ENCODE measurements at regions not wholly inside any gene's neighbourhood (a gene's known extent, or its start where the extent isn't known, plus 50 kb on each side); places are given as distances from the start of the nearest gene placed in this dataset.

GRCh38 chr6:71478834-71479541, 190.4 kb downstream of the OGFRL1 start:
- no peak overlapping the region for H3K4me3 ChIP-seq (ENCODE audit: low read depth, low read length)
- DNase-seq (ENCODE audit: low read depth): no peak
- no peak for TF ChIP-seq MAX (IDR thresholded peaks at IDR 0.05; ENCODE audit: low read depth, low read length)
- no peak for TF ChIP-seq POLR2A (IDR thresholded peaks at IDR 0.05; ENCODE audit: extremely low read depth, insufficient read length)
- TF ChIP-seq CTCF (IDR thresholded peaks at IDR 0.05; ENCODE audit: low read depth, low read length): no peak
- no peak for TF ChIP-seq MYC (IDR thresholded peaks at IDR 0.05; ENCODE audit: low read depth, low read length)

- no peak overlapping the region for H3K4me3 ChIP-seq (ENCODE audit: low read depth, low read length)
- no peak for TF ChIP-seq MAX (IDR thresholded peaks at IDR 0.05; ENCODE audit: low read depth, low read length)
- DNase-seq (ENCODE audit: low read depth): no peak
These were observed 192.0 kb downstream of the OGFRL1 start for GRCh38 chr6:71480577-71480976.

GRCh38 chr6:71481011-71481410, 192.4 kb downstream of the OGFRL1 start:
- no peak for DNase-seq (ENCODE audit: low read depth)
- H3K4me3 ChIP-seq (ENCODE audit: low read depth, low read length): no peak overlapping the region
- TF ChIP-seq MAX (IDR thresholded peaks at IDR 0.05; ENCODE audit: low read depth, low read length) (no peak), POLR2A (IDR thresholded peaks at IDR 0.05; ENCODE audit: extremely low read depth, insufficient read length) (no peak), MYC (IDR thresholded peaks at IDR 0.05; ENCODE audit: low read depth, low read length) (no peak), CTCF (IDR thresholded peaks at IDR 0.05; ENCODE audit: low read depth, low read length) (no peak)

- TF ChIP-seq CTCF (IDR thresholded peaks at IDR 0.05; ENCODE audit: low read depth, low read length): no peak
- no peak for TF ChIP-seq POLR2A (IDR thresholded peaks at IDR 0.05; ENCODE audit: extremely low read depth, insufficient read length)
- TF ChIP-seq MYC (IDR thresholded peaks at IDR 0.05; ENCODE audit: low read depth, low read length): no peak
- TF ChIP-seq MAX (IDR thresholded peaks at IDR 0.05; ENCODE audit: low read depth, low read length): no peak
- no peak for DNase-seq (ENCODE audit: low read depth)
- H3K4me3 ChIP-seq (ENCODE audit: low read depth, low read length): no peak overlapping the region
These were observed 193.2 kb downstream of the OGFRL1 start for GRCh38 chr6:71481801-71482200.

GRCh38 chr6:71482742-71483141, 194.1 kb downstream of the OGFRL1 start:
- no peak for TF ChIP-seq POLR2A (IDR thresholded peaks at IDR 0.05; ENCODE audit: extremely low read depth, insufficient read length)
- no peak for TF ChIP-seq MYC (IDR thresholded peaks at IDR 0.05; ENCODE audit: low read depth, low read length)
- TF ChIP-seq CTCF (IDR thresholded peaks at IDR 0.05; ENCODE audit: low read depth, low read length): no peak
- TF ChIP-seq MAX (IDR thresholded peaks at IDR 0.05; ENCODE audit: low read depth, low read length): no peak
- no peak for DNase-seq (ENCODE audit: low read depth)
- H3K4me3 ChIP-seq (ENCODE audit: low read depth, low read length): no peak overlapping the region

- DNase-seq (ENCODE audit: low read depth): no peak
- no peak overlapping the region for H3K4me3 ChIP-seq (ENCODE audit: low read depth, low read length)
- TF ChIP-seq MAX (IDR thresholded peaks at IDR 0.05; ENCODE audit: low read depth, low read length) (no peak), MYC (IDR thresholded peaks at IDR 0.05; ENCODE audit: low read depth, low read length) (no peak), POLR2A (IDR thresholded peaks at IDR 0.05; ENCODE audit: extremely low read depth, insufficient read length) (no peak), CTCF (IDR thresholded peaks at IDR 0.05; ENCODE audit: low read depth, low read length) (no peak)
These were observed 197.8 kb downstream of the OGFRL1 start for GRCh38 chr6:71486461-71486860.
